CD14-positive monocyte (primary cell): ENCODE measurements at regions not wholly inside any gene's neighbourhood (a gene's known extent, or its start where the extent isn't known, plus 50 kb on each side); places are given as distances from the start of the nearest gene placed in this dataset.

ENCODE experiments used
- DNase-seq, 3 donors: peaks; one replicate each; pipeline ENCODE4 v3.0.0-alpha.2; 2011 to 2022
- H2AFZ ChIP-seq: 2 replicates; pipeline ENCODE4 v1.6.0; 2012; ENCODE audit warnings: mild to moderate bottlenecking, low read depth, low read length, inconsistent platforms; ENCODE audit not compliant: insufficient read depth, poor library complexity, severe bottlenecking
- H3K27ac ChIP-seq, 2 donors: 1 replicate in 1 of 2; 2 replicates in 1 of 2; pipeline ENCODE4 v1.5.1; 2012 to 2013; ENCODE audit warnings: low read length in 2 of 2, control low read depth in 1 of 2, inconsistent platforms in 1 of 2, low read depth in 1 of 2, mild to moderate bottlenecking in 1 of 2
- H3K27me3 ChIP-seq, 2 donors: one replicate each; pipeline versions ENCODE4 v1.6.0 to v1.6.1; 2011 to 2013; ENCODE audit warnings: low read length in 2 of 2; ENCODE audit not compliant: control insufficient read depth in 2 of 2, insufficient read depth in 2 of 2
- H3K36me3 ChIP-seq, 2 donors: replicated peaks in 1 of 2; 1 replicate in 1 of 2; 2 replicates in 1 of 2; pipeline versions ENCODE4 v1.5.1 to v1.6.1; 2012 to 2013; ENCODE audit warnings: low read length in 2 of 2, control low read depth in 1 of 2, inconsistent platforms in 1 of 2, mild to moderate bottlenecking in 1 of 2; ENCODE audit not compliant: insufficient read depth in 2 of 2, control insufficient read depth in 1 of 2
- H3K4me1 ChIP-seq, 2 donors: 1 replicate in 1 of 2; 2 replicates in 1 of 2; pipeline versions ENCODE4 v1.5.1 to v1.6.1; 2012 to 2013; ENCODE audit warnings: low read length in 2 of 2, control low read depth in 1 of 2, inconsistent platforms in 1 of 2, mild to moderate bottlenecking in 1 of 2, moderate library complexity in 1 of 2; ENCODE audit not compliant: insufficient read depth in 2 of 2, control insufficient read depth in 1 of 2
- H3K4me2 ChIP-seq: replicated peaks from 2 replicates; pipeline ENCODE3; 2012; ENCODE audit warnings: low read length, moderate library complexity, mild to moderate bottlenecking; ENCODE audit not compliant: poor library complexity, severe bottlenecking; ENCODE audit errors: extremely low read depth
- H3K4me3 ChIP-seq, 3 experiments: fragments of 200-600 bp in 1 of 3; sonication (generic) in 1 of 3; replicated peaks in 1 of 3; 1 replicate in 2 of 3; 2 replicates in 1 of 3; pipeline ENCODE4 v1.5.1; 2011 to 2013; ENCODE audit warnings: low read length in 3 of 3, mild to moderate bottlenecking in 3 of 3, control low read depth in 2 of 3, low read depth in 2 of 3, inconsistent platforms in 1 of 3, moderate library complexity in 1 of 3
- H3K79me2 ChIP-seq: 2 replicates; pipeline ENCODE4 v1.6.0; 2012; ENCODE audit warnings: mild to moderate bottlenecking, control low read depth, inconsistent platforms, low read length, moderate library complexity; ENCODE audit not compliant: insufficient read depth
- H3K9ac ChIP-seq: 2 replicates; pipeline ENCODE4 v1.6.0; 2017; ENCODE audit warnings: low read length, mild to moderate bottlenecking; ENCODE audit not compliant: insufficient read depth, poor library complexity, severe bottlenecking
- H3K9me3 ChIP-seq, 2 donors: replicated peaks in 1 of 2; 1 replicate in 1 of 2; 2 replicates in 1 of 2; pipeline versions ENCODE4 v1.5.1 to v1.6.1; 2012 to 2013; ENCODE audit warnings: low read length in 2 of 2, control low read depth in 1 of 2; ENCODE audit not compliant: control insufficient read depth in 1 of 2, insufficient read depth in 1 of 2
- H4K20me1 ChIP-seq: 2 replicates; pipeline ENCODE4 v1.6.0; 2012; ENCODE audit warnings: mild to moderate bottlenecking, low read length, control low read depth, moderate library complexity; ENCODE audit not compliant: insufficient read depth
- H3K27ac Mint-ChIP-seq, 7 donors: one replicate each; pipeline ENCODE4 v1.8.0; 2020; ENCODE audit warnings: mild to moderate bottlenecking in 7 of 7, mixed read lengths in 7 of 7, moderate library complexity in 6 of 7, inconsistent platforms in 2 of 7
- H3K27me3 Mint-ChIP-seq, 3 donors: one replicate each; pipeline ENCODE4 v1.8.0; 2021 to 2022; ENCODE audit warnings: low read depth in 3 of 3, mild to moderate bottlenecking in 3 of 3, mixed read lengths in 3 of 3, moderate library complexity in 3 of 3, inconsistent platforms in 1 of 3
- H3K36me3 Mint-ChIP-seq, 2 donors: one replicate each; pipeline ENCODE4 v1.8.0; 2020; ENCODE audit warnings: mixed read lengths in 2 of 2, inconsistent platforms in 1 of 2, mild to moderate bottlenecking in 1 of 2
- H3K4me1 Mint-ChIP-seq: one replicate; pipeline ENCODE4 v1.8.0; 2020; ENCODE audit warnings: mild to moderate bottlenecking, mixed read lengths
- H3K4me3 Mint-ChIP-seq, 2 donors: one replicate each; pipeline ENCODE4 v1.8.0; 2020; ENCODE audit warnings: mild to moderate bottlenecking in 2 of 2, mixed read lengths in 2 of 2, moderate library complexity in 1 of 2
- H3K9me3 Mint-ChIP-seq, 7 donors: one replicate each; pipeline ENCODE4 v1.8.0; 2020 to 2022; ENCODE audit warnings: mixed read lengths in 7 of 7, mild to moderate bottlenecking in 6 of 7, moderate library complexity in 6 of 7, inconsistent platforms in 2 of 7
- WGBS: methylation state at CpG from one replicate; pipeline ENCODE4 v1.1.5; 2013; ENCODE audit warnings: missing lambda C conversion rate; ENCODE audit not compliant: insufficient coverage; 5-methylcytosine and 5-hydroxymethylcytosine counted together
- intact Hi-C, 2 donors: fragments of 100-400 bp; cut with micrococcal nuclease; formaldehyde crosslinking; loops; one replicate each; pipeline versions ENCODE4 v1.15.0 to v1.15.1; 2023
- TF ChIP-seq, protein P1 (sequence below): fragments of 200-600 bp; IDR thresholded peaks from one replicate; pipeline ENCODE4 v1.8.0; 2022; ENCODE audit warnings: antibody characterized with exemption, mild to moderate bottlenecking

DNA sequence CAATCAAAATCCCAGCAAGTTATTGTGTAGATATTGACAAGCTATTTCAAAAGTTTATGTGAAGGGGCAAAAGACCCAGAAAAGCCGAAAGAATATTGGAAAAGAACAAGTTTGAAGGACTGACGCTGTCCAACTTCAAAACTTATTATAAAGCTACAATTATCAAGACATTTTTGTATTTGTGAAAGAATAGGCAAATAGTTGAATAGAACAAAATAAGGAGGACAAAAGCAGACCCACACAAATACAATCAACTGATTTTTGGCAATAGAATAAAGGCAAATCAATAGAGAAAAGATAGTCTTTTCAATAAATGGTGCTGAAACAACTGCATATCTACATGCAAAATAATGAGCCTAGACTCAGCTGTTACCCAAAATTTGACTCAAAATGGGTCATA, 807.7 kb upstream of the CDH6 start:
- Mint-ChIP-seq H3K4me3 (no peak overlapping the region), H3K4me1 (no peaks in the 10 kb centered on the region), H3K27me3 (no peaks in the 10 kb centered on the region), H3K27ac (no peak overlapping the region), H3K36me3 (no peaks in the 10 kb centered on the region), H3K9me3 (peaks cover 0 to 3% (median 2%) of the 10 kb centered on the region in 7 donors)
- no peaks in the 10 kb centered on the region for H3K9me3 ChIP-seq
- no CpG with 5 or more reads among the region's 2 CpGs for WGBS
- intact Hi-C loops = no loop called here
- no peak overlapping the region for H3K27ac ChIP-seq
- H2AFZ ChIP-seq = no peak overlapping the region
- H3K4me1 ChIP-seq = no peaks in the 10 kb centered on the region
- no peak overlapping the region for H3K4me2 ChIP-seq
- H3K27me3 ChIP-seq = no peaks in the 10 kb centered on the region
- H3K9ac ChIP-seq = no peak overlapping the region
- TF ChIP-seq, protein P1, sequence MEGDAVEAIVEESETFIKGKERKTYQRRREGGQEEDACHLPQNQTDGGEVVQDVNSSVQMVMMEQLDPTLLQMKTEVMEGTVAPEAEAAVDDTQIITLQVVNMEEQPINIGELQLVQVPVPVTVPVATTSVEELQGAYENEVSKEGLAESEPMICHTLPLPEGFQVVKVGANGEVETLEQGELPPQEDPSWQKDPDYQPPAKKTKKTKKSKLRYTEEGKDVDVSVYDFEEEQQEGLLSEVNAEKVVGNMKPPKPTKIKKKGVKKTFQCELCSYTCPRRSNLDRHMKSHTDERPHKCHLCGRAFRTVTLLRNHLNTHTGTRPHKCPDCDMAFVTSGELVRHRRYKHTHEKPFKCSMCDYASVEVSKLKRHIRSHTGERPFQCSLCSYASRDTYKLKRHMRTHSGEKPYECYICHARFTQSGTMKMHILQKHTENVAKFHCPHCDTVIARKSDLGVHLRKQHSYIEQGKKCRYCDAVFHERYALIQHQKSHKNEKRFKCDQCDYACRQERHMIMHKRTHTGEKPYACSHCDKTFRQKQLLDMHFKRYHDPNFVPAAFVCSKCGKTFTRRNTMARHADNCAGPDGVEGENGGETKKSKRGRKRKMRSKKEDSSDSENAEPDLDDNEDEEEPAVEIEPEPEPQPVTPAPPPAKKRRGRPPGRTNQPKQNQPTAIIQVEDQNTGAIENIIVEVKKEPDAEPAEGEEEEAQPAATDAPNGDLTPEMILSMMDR = no peak
- H4K20me1 ChIP-seq = no peaks in the 10 kb centered on the region
- H3K4me3 ChIP-seq = no peak overlapping the region
- DNase-seq = no peak
- no peaks in the 10 kb centered on the region for H3K79me2 ChIP-seq
- H3K36me3 ChIP-seq = no peaks in the 10 kb centered on the region

DNA sequence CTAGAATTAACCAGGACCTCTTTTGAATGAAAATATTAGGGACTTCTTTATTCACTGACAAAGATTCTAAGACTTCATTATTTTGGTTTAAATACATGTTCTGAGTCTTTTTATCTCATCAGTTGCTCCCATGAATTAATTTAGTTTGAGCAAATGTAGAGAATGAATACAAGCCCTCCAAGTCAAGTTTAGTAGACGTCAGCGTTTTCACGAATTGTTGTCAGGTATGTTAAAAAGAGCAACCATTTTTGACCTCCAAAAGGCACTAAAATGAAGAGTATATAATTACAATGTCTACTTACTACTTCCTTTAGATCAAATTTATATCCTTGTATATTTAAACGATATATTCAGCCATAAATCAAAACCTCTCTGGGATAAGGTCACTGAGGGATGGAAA, 809.3 kb upstream of the CDH6 start:
- TF ChIP-seq, protein P1 = no peak
- no peak overlapping the region for H3K27ac Mint-ChIP-seq
- Histone ChIP-seq H3K79me2 (no peaks in the 10 kb centered on the region), H3K9me3 (no peaks in the 10 kb centered on the region), H3K4me3 (no peak overlapping the region), H3K27me3 (no peaks in the 10 kb centered on the region), H2AFZ (no peak overlapping the region), H3K4me2 (no peak overlapping the region), H3K9ac (no peak overlapping the region), H3K27ac (no peak overlapping the region), H3K36me3 (no peaks in the 10 kb centered on the region), H4K20me1 (no peaks in the 10 kb centered on the region), H3K4me1 (no peaks in the 10 kb centered on the region)
- no CpG with 5 or more reads among the region's 4 CpGs for whole genome bisulfite sequencing
- no peaks in the 10 kb centered on the region for H3K27me3 Mint-ChIP-seq
- no peaks in the 10 kb centered on the region for H3K36me3 Mint-ChIP-seq
- DNase-seq = no peak
- no peaks in the 10 kb centered on the region for H3K4me1 Mint-ChIP-seq
- intact Hi-C loops = no loop called here
- peaks cover 0 to 3% (median 2%) of the 10 kb centered on the region in 7 donors for H3K9me3 Mint-ChIP-seq
- H3K4me3 Mint-ChIP-seq = no peak overlapping the region
